Stimulated activated CD4-positive, alpha-beta T cell treated with anti-CD3 and anti-CD28 coated beads, Interleukin-2, amount 100 ng/mL, for 48 hours (primary cell): ENCODE measurements at regions not wholly inside any gene's neighbourhood (a gene's known extent, or its start where the extent isn't known, plus 50 kb on each side); places are given as distances from the start of the nearest gene placed in this dataset.
"Not testable (repeated sequence)": the region's sequence is repeated elsewhere in the genome, so short reads cannot be mapped to it uniquely, and the experiment has no call there.

Source experiments
- DNase-seq, 2 donors: peaks; one replicate each; pipeline ENCODE4 v3.0.0-alpha.2; 2020

DNA sequence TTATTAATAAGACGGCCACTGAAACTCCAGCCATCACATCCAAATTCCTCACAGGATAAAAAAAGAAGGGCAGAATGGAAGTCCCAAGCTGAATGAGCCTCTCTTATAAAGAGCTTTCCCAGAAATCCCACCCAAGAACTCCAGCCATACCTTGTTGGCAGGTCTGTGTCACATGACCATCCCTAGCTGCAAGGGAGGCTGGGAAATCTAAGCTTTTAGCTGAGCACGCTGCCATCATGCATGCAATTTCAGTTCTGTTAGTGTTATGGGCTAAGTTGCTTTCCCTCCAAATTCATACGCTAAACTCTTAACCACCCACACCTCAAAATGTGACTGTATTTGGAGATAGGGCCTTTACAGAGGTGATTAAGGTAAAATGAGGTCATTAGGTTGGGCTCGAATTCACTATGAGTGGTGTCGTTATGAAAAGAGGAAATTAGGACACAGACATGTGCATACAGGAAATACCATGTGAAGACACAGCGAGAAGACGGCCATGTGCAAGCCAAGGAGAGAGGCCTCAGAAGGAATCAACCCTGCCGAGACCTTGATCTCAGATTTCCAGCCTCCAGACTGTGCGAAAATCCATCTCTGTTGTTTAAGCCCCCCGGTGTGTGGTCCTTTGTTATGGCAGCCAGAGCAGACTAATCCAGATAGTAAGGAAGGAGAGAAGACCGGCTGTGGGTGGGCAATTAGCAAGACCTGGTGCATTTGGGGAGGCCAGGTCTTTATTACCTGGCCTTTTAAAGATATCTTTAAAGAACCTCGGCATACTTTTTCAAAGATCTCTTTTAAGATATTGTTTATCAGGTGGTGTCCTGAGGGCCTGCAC is 317.6 kb downstream of the BCOR start:
- no peak for DNase-seq

DNA sequence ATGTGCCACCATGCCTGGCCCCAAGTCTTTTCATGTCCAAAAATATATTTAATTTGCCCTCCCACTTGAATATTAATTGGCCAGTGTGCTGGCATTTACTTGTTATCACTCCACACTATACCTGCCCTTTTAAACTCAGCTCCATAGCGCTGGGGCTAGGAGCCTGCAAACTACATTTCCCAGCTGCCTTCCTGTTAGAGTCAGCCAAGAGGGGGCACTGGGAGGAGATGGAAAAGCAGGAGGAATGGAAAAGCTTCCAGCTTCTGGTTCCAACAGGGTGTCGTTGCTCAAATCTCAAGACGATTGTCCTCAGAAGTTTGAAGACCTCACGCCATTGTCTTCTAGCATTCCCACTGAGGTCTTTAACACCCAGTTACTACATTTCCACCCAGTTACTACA is 315.5 kb downstream of the BCOR start:
- no peak for DNase-seq

- DNase-seq = no peak
Observed at GRCh38 chrX:39787999-39788398, 309.8 kb downstream of the BCOR start.

- no peak for DNase-seq
Observed at GRCh38 chrX:39788521-39788920, 309.2 kb downstream of the BCOR start.

- no peak for DNase-seq
Observed at GRCh38 chrX:39791691-39792090, 306.1 kb downstream of the BCOR start.

- DNase-seq = no peak
Observed at GRCh38 chrX:39795605-39796004, 302.2 kb downstream of the BCOR start.

DNA sequence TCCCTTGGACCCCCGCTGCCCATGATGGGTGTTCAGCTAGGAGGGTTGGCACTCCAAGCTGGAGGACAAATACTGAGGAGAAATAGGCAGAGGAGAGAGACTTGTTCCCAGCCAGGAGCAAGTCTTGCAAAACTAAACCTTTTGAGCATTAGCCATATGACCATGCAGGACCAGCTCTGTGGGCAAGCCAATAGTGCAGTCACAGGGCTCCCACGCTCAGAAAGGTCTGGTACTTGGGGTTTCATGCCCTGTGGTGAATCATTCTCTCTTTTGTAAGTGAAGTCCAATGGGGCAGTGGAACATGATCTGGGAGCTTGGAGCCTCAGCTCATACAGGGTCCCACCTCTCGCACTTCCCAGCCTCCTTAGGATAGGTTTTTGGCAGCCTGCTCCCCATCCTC is 300.9 kb downstream of the BCOR start:
- DNase-seq = no peak

GRCh38 chrX:39798488-39798887 is 299.3 kb downstream of the BCOR start:
- DNase-seq = not testable (repeated sequence)

GRCh38 chrX:39802354-39802753 is 295.4 kb downstream of the BCOR start:
- DNase-seq = no peak

- DNase-seq = no peak
Observed at GRCh38 chrX:39802908-39803307, 294.9 kb downstream of the BCOR start.

GRCh38 chrX:39805022-39805421 is 292.7 kb downstream of the BCOR start:
- no peak for DNase-seq

- no peak for DNase-seq
Observed at GRCh38 chrX:39805825-39806224, 291.9 kb downstream of the BCOR start.

- DNase-seq = no peak
Observed at GRCh38 chrX:39808471-39808917, 289.3 kb downstream of the BCOR start.

GRCh38 chrX:39809331-39809730 is 288.4 kb downstream of the BCOR start:
- no peak for DNase-seq

GRCh38 chrX:39810901-39811300 is 286.9 kb downstream of the BCOR start:
- no peak for DNase-seq

DNA sequence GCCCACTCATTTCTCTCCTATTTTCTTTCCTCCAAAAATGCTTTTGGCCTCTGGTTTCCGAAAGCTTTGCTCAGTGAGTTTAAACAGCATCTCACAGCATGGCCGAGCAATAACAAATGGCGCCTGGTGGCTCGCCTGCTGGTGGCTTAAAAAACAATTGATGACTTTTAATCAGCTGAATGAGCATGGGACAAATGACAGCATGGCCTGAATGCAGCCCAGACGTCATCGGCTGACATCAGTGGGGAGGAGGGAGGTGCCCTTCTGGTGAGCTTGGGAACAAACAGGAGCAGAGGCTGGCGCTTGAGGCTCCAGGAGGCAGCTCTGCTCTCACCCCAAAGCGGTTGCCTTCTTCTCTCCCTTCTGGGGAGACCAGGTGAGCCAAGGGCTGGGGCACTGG is 286.4 kb downstream of the BCOR start:
- DNase-seq = no peak

DNA sequence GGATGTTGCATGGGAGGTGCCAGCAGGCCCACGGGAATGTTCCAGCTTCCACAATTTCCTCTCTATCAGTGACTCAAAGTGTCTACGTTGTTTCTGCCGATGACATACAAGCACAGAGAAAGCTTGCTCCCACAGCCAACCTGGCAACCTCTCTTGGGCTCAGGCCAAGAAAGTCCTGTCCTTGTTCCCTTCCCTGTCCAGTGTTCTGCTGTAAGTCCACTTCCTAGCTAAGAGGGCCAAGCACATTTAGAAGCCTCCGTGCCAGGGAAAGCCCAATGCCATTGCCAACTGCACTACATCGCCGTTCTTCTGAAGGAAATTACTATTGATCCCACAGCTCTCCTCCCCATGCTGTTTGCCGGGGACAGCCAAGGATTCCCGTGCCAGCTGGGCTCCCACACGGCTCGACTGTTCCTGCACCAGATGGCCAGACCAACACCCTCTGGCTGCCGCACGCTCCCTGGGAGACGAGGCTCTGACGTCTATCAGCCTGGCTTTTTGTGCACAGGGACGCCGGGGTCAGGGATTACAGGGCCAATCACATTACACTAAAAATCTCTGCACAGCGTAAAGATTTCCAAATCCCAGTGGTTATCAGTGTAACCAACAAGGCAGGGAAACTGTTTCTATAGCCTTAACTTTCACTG is 284.0 kb downstream of the BCOR start:
- DNase-seq = no peak

DNA sequence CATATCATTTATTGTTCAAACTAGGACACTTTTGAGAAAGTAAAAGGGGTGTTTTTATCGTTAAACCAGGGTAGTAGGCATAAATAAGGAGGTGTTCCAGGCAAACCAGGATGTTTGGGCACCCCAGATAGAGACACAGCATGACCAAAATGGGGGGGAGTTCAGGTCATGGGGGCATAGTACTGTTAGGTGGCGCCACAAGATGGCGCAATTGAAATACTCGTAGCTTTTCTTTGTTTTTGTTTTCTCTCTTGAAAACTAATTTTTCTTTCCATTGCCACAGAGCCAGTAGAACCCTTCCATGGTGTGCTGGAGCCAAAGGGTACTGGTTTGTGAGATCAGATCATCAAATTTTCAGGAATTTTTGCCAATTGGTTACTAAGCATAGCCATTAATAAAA is 283.4 kb downstream of the BCOR start:
- DNase-seq = peak in 1 of 2 donors; percentile 39

GRCh38 chrX:39815631-39816030 is 282.1 kb downstream of the BCOR start:
- DNase-seq = no peak

- DNase-seq = no peak
Observed at GRCh38 chrX:39816871-39817731, 280.7 kb downstream of the BCOR start.

- no peak for DNase-seq
Observed at GRCh38 chrX:39817754-39818470, 279.8 kb downstream of the BCOR start.

DNA sequence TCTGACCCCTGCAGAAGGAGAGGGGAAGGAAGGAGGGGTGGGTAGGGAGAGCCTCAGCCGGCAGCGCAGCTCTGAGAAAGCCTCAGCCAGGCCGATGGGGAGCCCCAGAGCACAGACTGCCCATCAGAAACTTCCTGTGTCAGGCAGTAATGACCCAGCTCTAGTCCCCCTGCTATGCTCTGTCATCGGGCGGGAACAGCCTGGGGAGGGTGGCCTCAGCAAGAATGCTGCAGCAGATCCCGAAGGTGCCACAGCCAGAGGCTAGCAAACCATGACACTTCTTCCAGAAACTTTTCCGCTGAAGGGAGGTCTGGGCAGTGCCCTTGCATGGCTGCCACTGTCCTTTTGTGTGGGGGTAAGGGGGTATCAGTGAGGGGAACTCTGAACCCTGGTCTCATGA is 279.0 kb downstream of the BCOR start:
- no peak for DNase-seq
